ENCODE measurements at regions not wholly inside any gene's neighbourhood (a gene's known extent, or its start where the extent isn't known, plus 50 kb on each side); places are given as distances from the start of the nearest gene placed in this dataset.

DNA sequence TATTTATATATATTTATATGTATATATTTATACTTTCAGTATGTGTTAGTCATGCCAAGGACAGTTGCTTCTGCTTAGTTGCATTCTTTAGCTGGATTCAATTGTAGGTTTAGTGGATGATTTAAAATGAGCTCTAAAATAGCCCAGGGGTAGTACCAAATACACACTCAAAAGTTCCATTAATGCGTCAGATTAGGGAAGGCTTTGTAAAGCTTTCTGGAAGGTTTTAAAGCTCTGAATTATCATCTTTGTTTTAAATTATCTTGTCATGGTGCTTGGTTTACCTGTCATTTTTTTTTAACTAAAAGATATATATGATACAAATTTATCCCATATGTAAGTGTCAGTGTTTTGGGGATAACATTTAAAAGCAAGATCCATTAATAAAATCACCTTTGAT lies 242.7 kb upstream of the ADAMTS5 start:
- intact Hi-C loops (cut with micrococcal nuclease) = no loop called here
- Histone ChIP-seq H3K27me3 (ENCODE audit: control insufficient read depth in 2 of 2, insufficient read depth in 2 of 2, low read length in 2 of 2) (no peaks in the 10 kb centered on the region), H2AFZ (ENCODE audit: insufficient read depth, low read depth, low read length, poor library complexity, severe bottlenecking) (no peak overlapping the region), H3K4me1 (ENCODE audit: control insufficient read depth in 1 of 2, insufficient read depth in 2 of 2, low read length in 2 of 2) (no peaks in the 10 kb centered on the region), H3K9ac (ENCODE audit: insufficient read depth, low read length, poor library complexity, severe bottlenecking) (no peak overlapping the region), H3K4me3 (replicated peaks in 1 of 3; ENCODE audit: low read depth in 2 of 3, low read length in 3 of 3) (no peak overlapping the region), H4K20me1 (ENCODE audit: insufficient read depth, low read length) (no peaks in the 10 kb centered on the region), H3K4me2 (replicated peaks; ENCODE audit: extremely low read depth, low read length, poor library complexity, severe bottlenecking) (no peak overlapping the region), H3K9me3 (replicated peaks in 1 of 2; ENCODE audit: control insufficient read depth in 1 of 2, insufficient read depth in 1 of 2, low read length in 2 of 2) (peaks cover 0 to 8% of the 10 kb centered on the region in 2 donors), H3K27ac (ENCODE audit: low read depth in 1 of 2, low read length in 2 of 2) (no peak overlapping the region), H3K79me2 (ENCODE audit: insufficient read depth, low read length) (no peaks in the 10 kb centered on the region), H3K36me3 (replicated peaks in 1 of 2; ENCODE audit: control insufficient read depth in 1 of 2, insufficient read depth in 2 of 2, low read length in 2 of 2) (no peaks in the 10 kb centered on the region)
- no peak for DNase-seq
- WGBS (ENCODE audit: insufficient coverage) = no CpG with 5 or more reads among the region's 1 CpG
- Mint-ChIP-seq H3K36me3 (no peaks in the 10 kb centered on the region), H3K27ac (no peak overlapping the region), H3K4me3 (no peak overlapping the region), H3K27me3 (ENCODE audit: low read depth in 3 of 3) (no peaks in the 10 kb centered on the region), H3K9me3 (peaks cover 0 to 7% (median 4%) of the 10 kb centered on the region in 7 donors), H3K4me1 (no peaks in the 10 kb centered on the region)
- TF ChIP-seq, protein P1, sequence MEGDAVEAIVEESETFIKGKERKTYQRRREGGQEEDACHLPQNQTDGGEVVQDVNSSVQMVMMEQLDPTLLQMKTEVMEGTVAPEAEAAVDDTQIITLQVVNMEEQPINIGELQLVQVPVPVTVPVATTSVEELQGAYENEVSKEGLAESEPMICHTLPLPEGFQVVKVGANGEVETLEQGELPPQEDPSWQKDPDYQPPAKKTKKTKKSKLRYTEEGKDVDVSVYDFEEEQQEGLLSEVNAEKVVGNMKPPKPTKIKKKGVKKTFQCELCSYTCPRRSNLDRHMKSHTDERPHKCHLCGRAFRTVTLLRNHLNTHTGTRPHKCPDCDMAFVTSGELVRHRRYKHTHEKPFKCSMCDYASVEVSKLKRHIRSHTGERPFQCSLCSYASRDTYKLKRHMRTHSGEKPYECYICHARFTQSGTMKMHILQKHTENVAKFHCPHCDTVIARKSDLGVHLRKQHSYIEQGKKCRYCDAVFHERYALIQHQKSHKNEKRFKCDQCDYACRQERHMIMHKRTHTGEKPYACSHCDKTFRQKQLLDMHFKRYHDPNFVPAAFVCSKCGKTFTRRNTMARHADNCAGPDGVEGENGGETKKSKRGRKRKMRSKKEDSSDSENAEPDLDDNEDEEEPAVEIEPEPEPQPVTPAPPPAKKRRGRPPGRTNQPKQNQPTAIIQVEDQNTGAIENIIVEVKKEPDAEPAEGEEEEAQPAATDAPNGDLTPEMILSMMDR (IDR thresholded peaks at IDR 0.05) = no peak

DNA sequence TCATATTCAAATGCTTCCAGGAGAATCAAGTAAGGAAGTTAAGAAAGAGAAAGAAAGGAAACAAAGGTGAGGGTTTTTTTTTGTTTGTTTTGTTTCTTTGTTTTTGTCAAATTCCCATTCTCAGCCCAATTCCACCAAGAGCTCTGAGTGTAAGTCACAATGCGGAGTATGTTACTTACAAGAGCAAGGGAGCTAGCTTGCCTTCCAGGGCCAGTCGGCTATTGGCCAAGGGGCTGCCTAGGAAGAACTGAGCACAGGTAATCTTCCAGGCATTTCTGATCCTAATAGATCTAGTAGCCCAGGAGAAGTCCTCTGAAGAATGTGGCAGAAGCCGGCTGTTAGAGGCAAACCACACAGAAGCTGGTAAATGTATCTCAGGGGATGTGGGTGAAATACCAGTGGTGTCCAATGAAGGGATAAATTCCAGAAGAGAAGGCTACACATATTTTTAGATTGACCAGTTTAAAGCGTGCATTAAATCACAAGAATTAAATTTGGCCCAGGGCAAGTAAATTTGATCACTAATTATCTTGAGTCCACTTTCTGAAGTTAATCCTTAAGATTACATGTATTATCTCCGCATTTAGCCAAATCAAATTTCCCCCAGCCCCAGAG lies 239.6 kb upstream of the ADAMTS5 start:
- Mint-ChIP-seq H3K4me3 (no peak overlapping the region), H3K27ac (no peak overlapping the region), H3K4me1 (no peaks in the 10 kb centered on the region), H3K27me3 (ENCODE audit: low read depth in 3 of 3) (no peaks in the 10 kb centered on the region), H3K36me3 (no peaks in the 10 kb centered on the region), H3K9me3 (peaks cover 1 to 7% (median 3%) of the 10 kb centered on the region in 7 donors)
- H3K9ac ChIP-seq (ENCODE audit: insufficient read depth, low read length, poor library complexity, severe bottlenecking) = no peak overlapping the region
- intact Hi-C loops (cut with micrococcal nuclease) = no loop called here
- H3K4me3 ChIP-seq (replicated peaks in 1 of 3; ENCODE audit: low read depth in 2 of 3, low read length in 3 of 3) = no peak overlapping the region
- H3K79me2 ChIP-seq (ENCODE audit: insufficient read depth, low read length) = no peaks in the 10 kb centered on the region
- H3K4me2 ChIP-seq (replicated peaks; ENCODE audit: extremely low read depth, low read length, poor library complexity, severe bottlenecking) = no peak overlapping the region
- no peaks in the 10 kb centered on the region for H3K36me3 ChIP-seq (replicated peaks in 1 of 2; ENCODE audit: control insufficient read depth in 1 of 2, insufficient read depth in 2 of 2, low read length in 2 of 2)
- 75% methylated on average over 1 of the region's 5 CpGs for WGBS (ENCODE audit: insufficient coverage)
- TF ChIP-seq, protein P1 (IDR thresholded peaks at IDR 0.05) = no peak
- no peak for DNase-seq
- H3K4me1 ChIP-seq (ENCODE audit: control insufficient read depth in 1 of 2, insufficient read depth in 2 of 2, low read length in 2 of 2) = no peaks in the 10 kb centered on the region
- no peaks in the 10 kb centered on the region for H3K27me3 ChIP-seq (ENCODE audit: control insufficient read depth in 2 of 2, insufficient read depth in 2 of 2, low read length in 2 of 2)
- peaks cover 6 to 8% of the 10 kb centered on the region in 2 donors for H3K9me3 ChIP-seq (replicated peaks in 1 of 2; ENCODE audit: control insufficient read depth in 1 of 2, insufficient read depth in 1 of 2, low read length in 2 of 2)
- H4K20me1 ChIP-seq (ENCODE audit: insufficient read depth, low read length) = no peaks in the 10 kb centered on the region
- no peak overlapping the region for H3K27ac ChIP-seq (ENCODE audit: low read depth in 1 of 2, low read length in 2 of 2)
- no peak overlapping the region for H2AFZ ChIP-seq (ENCODE audit: insufficient read depth, low read depth, low read length, poor library complexity, severe bottlenecking)
